CMK (cell line): ENCODE measurements at regions not wholly inside any gene's neighbourhood (a gene's known extent, or its start where the extent isn't known, plus 50 kb on each side); places are given as distances from the start of the nearest gene placed in this dataset.

Experiments used
- DNase-seq: peaks from one replicate; pipeline ENCODE4 v3.0.0-alpha.2; 2010; ENCODE audit warnings: low read depth

DNA sequence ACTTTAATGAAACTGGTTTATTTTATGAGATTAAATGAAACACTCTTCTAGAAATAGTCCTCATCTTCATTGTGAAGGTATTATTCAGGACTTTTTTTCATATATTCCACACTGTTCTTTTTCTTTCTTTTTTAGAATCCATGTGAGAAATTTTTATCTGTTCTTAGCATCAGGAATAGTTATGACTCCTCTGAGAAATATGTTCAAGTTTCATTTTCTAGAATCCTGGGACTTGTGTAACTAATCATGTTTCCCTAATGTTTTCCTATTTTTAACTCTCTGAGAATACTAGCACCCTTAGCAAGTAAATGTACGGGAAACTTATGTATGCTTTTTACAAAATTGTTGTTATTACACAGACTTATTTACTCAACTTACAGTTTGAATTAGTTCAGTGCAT lies 407.8 kb downstream of the CBLN4 start:
- DNase-seq, result no peak

DNA sequence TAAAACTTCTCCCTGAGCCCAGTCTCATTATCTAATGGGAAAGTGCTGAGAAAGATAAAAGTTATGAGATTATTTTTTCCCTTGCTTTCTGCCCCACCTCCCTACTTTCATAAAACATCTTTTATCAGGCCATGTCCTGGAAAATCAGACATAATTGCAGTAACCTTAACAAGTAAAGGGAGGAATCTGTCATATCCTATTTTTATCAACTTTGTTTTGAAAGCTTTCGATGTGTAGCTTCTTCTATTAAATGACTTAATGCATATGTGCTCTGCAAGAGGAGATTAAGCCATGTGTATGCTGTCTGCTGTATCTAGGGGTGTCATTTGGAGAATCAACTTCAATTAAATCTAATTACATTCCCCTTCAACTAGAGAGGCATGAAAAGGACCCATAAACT lies 408.9 kb downstream of the CBLN4 start:
- DNase-seq, result no peak

DNA sequence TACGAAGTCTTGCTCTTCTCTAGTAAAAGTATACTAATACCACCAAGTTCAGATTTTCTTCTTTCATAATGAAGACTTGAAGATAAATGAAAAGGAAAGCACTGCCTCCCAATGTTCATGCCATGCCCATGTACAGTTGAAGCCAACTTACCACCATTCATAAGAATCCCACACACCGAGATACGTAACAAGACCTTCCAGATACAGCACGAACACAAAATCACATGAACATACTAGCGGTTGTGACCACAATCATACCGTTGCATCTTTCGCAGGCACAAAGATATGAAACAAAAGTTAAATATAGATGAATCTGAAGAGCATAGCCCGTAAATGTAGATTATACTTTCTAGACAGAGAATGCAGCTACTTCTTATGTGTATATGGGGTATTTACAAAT lies 412.5 kb downstream of the CBLN4 start:
- DNase-seq, result no peak

DNA sequence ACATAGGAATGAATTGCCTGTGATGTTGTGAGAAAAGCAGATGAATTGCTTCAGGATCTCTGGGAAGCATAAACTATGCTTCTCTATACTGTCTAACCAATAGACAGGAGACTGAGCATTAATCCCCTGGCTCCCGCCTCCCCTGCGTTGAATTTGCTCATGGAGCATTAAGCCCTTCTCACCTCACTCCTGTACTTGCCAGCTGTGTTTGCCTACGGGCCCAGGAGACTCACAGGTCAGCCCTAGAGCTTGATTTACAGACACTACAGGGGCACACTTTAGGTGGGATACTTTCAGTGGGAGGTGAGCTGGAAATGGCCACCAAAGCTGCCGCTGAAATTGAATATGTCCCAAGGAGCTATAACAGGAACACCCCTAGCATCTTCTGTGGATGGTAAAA lies 418.7 kb downstream of the CBLN4 start:
- DNase-seq, result no peak

DNA sequence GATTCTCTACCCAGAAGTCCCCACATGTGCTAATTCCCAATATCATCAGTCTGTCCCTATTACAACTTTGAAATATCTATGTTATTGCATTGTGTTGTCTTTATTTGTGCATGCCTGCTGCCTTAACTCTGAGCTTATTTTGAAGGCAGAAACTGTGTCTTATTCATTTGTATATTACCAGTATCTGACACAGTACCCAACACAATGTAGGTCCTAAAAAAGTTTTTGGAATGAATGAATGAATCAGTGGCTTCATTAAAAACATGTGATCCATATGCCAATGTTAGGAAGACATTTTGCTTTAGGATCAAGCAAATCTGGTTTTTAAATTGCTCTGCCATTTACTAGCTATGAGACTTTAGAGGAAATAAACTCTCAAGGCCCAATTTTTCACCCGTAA lies 420.4 kb downstream of the CBLN4 start:
- no peak for DNase-seq

DNA sequence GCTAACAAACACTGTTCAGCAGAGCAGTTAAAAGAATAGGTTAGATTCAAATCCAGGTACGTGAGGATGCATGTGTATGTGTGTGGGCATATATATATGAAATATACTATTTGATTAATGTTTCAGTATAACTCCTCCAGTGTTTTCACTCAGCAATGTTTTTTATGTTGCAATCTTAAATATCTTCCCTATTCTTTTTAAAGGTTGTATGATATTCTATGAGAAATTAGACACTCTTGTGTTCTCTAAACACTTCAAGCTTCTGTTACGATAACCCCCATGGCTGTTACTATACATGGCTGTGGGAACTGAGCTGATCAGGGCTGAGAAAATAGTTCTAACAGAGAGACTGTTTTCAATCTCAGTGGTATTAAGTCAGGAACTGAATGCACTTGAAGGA lies 421.0 kb downstream of the CBLN4 start:
- DNase-seq, result no peak

DNA sequence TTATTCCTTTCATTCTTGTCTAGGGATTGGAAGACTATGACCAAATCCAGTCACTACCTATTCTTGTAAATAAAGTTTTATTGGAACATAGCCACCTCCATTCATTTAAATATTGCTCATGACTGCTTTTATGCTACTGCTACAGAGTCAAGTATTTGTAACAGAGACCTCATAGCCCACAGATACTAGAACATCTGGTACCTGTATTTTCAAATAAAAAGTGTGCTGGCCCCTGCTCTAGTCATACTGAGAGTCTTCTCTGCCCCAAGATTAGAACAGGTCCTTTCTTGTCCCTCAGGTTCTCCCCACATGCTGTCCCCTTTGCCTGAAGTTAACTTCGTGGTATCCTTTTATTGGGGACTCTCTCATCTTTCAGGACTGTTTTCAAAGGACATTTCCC lies 422.3 kb downstream of the CBLN4 start:
- no peak for DNase-seq

DNA sequence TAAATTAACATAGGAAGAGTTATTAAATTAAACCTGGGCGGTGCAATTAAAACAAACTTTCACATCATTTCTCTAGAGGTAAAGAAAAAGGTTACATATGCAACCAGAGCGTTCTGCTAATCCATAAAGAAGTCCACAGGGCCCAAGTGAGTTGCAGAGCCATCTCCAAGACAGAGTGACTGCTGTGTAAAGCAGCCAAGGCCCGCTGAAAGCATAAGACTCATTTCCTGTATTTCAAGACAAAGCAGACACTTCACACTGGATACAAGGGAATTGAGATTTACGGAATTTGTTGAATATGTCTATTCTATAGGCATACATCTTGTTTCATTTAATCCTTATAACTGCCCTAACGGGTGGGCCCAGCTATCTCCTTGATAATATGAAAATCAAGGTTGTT lies 422.8 kb downstream of the CBLN4 start:
- DNase-seq, result no peak

DNA sequence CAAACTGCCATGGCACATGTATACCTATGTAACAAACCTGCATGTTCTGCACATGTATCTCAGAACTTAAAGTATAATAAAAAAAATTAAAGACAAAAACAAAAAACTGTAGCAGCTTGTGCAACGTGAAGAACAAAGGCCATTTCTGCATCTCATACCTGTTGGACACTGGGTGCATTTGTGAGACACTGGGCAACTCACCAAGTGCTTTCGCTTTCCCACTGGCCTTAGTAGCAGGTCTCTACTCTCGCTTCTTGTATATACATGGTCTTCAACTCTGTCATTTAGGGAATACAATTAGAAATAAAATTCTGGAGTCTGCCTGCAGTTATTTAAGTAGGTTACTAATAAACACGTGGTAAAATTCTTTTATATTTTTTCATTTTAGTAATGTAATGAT lies 423.8 kb downstream of the CBLN4 start:
- DNase-seq, result no peak

DNA sequence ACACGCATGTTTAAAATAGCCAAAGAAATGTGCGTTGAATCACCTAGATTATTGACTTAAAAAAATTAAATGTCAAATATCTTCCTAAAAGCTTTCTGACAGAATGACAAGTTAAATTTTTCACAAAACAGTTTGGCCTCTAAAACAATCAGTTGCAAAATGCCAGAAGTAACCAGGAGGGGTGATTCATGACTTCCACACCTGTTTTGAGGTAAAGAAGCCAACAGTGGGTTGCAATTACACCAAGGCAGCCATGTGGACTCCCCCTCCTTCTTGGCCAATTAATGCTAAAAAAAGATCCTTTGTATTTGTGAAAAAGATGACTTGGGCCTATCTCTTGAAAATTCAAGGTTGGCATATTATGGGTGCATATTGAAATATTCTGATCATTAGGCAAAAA lies 424.8 kb downstream of the CBLN4 start:
- no peak for DNase-seq

DNA sequence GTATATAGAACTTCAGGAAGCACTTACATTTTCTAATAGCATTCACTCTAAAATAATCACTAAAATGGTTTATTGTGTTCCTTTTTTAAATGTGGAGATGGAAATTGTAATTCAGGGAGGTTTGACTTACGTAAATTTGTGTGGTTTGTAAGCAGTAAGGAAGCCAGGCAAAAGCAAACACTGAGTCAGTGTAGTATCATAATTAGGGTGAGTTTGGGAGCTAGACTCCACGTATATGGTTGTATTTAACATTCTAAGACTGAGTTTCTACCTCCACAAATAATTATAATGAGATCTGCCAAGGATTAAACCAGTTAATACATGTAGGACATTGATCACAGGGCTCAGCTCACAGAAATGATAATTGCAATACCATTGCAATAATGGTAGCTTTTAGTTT lies 425.5 kb downstream of the CBLN4 start:
- no peak for DNase-seq

DNA sequence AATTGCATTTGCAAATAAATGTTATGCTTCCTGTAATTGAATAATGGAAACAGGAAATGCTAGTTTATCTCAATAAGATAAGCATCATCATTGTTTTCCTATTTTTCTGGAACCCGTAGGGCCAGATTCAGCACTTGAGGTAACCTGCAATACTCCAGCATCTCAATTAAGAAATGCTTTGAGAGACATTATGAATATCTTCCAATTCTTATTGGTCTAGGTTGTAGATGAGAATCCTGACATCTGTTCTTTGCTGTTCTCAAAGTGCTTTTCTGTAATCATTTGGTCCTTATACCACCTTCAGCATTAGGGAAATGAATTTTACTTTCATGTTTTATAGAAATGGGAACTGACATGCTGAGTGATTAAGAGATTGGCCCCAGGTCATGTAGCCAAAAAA lies 428.3 kb downstream of the CBLN4 start:
- DNase-seq, result no peak

DNA sequence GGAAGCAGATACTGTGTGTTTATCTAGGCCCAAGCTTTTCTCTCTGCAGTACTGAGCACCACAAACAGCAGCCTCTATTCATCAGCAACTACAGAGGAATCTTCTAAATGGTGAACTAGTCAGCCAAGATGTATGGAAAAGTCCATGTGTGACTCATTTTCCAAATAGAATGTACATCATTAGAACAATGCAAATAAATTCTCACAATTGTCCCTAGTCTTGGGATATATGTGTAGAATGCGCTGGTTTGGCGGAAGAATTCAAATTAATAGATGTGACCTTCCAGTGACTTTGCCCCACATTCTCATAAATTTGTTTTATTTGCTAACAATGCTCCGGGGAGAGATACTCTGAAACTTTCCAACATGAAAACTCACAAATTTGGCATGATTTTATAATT lies 436.2 kb downstream of the CBLN4 start:
- DNase-seq, result no peak

DNA sequence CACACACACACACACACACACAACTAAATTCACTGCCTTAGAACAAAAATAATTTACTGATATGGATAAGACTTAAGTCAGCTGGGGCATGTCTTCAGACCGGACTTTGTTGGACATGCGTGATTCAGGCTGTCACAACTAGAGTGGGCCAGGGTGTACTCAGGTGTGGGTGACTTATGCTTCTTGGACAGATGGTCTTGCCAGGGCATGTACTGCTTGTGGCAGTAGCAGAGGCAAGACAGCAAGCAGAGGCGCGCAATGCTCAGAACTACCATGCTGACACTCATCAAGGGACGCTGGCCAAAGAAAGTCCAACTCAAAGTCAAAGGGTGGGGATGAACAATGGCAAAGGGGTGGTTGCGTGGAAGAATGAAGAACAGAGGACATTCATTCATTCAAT lies 437.5 kb downstream of the CBLN4 start:
- no peak for DNase-seq

DNA sequence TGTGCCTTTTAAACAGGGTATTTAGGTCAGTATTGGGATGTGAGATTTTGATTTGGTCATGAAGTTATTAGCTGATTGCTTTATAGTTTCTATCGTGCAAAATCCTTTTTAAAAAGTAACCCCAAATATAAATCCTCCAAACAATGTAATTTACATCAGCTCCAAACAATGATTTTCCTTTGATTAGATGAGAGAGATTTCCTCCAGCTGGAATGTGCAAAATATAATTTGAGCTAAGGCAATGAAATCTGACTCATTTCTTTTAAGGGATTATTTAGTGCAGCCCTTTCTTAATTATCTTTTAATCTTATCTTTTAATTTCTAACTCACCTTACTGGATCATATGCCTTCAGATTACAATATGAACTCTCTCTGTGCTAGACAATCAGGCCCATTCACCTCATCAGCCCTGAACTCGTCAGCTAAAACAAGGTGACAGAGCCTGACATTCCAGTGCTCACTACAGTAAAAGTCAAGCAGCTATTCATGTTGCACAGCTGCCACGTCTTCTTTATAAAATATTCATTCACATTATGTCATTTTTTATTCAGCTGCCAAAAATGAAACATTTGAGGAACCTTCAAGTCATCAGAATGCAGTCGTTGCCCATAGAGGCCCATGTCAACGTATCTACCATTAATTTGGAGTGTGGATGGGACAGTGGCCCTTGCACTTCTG lies 440.1 kb downstream of the CBLN4 start:
- no peak for DNase-seq

DNA sequence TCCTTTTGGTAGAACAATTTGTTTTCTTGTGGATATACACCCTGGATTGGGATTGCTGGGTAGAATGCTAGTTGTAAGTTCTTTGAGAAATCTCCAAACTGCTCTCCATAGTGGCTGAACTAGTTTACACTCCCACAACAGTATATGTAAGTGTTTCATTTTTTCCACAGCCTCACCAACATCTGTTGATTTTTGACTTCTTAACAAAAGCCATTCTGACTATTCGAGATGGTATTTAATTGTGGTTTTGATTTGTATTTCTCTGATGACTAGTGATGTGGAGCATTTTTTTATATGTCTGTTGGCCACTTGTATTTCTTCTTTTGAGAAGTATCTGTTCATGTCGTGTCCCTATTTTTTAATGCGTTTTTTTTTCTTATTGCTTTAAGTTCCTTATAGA lies 444.1 kb downstream of the CBLN4 start:
- no peak for DNase-seq

DNA sequence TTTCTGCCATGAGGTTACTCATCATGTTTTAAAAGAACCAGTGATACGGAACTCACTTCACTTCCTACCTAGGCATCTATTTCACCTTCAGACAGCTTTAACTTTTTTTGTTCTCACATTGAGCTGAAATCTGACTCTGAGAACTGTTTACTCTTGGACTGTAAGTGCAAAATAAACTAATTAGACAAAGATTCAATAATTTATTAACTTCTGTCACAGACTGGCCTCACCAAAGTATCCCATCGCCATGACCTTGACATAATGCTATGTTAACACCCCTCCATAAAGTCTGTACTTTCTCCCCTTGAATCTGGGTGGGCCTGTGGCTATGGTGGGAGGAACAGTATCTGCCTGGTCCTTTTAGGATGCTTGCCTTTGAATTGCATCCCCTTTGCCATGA lies 448.1 kb downstream of the CBLN4 start:
- no peak for DNase-seq

DNA sequence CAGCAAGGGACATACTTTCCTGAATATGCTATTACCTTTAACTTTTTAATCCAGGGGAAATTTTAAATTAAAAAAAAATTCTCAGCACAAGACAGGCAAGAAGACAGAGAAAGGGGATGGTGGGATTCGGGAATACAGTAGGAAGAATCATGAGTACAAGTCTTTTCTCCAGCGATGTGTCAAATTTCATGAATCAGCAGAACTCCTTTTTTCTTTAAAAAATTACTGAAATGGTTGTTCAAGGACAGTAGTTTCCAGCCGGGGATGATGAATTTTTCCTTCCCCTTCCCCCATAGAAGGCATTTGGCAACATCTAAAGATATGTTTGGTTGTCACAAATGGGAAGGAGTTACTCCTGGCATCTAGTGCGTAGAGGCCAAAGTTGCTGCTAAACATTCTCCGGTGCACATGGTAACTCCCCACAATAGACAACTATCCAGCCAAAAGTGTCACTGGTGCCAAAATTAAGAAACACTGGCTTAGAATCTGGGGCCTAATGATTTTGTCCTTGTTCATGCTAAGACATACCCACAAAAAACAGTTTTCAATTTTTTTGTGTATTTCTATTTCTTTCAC lies 450.2 kb downstream of the CBLN4 start:
- DNase-seq, result no peak

DNA sequence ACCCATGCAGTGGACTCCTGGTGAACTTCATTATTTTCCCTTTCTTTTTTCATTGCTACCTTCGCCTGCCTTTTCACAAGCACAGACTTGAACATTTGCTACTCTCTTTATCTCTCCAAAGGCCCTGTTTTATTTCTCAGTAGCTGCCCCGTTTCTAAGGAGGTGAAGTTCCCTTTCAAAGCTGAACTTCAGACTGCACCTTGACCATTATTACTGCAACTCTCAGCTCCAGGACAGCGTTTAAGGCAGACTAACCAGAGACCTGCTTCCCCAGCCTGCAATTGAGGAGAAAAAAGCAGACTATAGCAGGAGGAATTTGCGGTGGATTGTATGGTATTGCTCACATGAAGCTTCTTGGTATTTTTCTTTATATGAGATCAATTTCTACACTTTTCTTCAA lies 460.7 kb downstream of the CBLN4 start:
- DNase-seq, result no peak

DNA sequence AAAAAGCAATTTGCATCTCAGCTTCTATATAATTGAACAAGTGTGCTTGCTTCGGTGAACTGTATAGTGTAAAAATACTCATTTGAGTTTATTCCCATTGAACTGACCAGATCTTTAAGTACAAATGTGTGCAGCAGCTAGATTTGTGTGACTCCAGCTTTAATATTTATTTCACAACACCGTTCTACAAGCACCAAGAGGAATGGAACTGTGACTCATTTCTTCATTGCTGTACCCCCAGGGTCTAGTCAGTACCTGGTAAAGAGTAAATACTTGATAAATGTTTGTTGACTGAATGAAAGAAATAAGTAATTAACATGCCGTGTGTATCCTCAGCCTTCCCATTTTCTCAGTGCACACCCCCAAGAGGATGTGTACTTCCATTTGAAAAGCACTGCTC lies 464.8 kb downstream of the CBLN4 start:
- no peak for DNase-seq

DNA sequence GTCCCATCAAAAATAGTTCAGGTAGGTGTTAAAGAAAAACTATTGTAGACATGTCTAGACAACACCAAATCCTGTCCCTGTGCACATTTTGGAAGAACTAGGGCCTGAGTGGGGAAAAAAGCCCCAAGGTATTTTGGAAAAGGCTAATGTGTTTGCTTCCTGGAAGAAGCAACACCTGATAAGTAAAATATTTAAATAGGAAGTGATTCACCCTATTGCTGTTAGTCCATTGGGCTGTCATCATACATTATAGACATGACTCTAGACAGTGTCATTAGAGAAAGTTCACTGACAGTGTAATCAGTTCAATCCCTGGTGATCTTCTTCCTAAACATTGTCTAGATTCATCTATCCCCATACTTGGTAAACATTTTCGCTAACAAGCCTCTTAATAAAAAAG lies 465.3 kb downstream of the CBLN4 start:
- DNase-seq, result no peak

DNA sequence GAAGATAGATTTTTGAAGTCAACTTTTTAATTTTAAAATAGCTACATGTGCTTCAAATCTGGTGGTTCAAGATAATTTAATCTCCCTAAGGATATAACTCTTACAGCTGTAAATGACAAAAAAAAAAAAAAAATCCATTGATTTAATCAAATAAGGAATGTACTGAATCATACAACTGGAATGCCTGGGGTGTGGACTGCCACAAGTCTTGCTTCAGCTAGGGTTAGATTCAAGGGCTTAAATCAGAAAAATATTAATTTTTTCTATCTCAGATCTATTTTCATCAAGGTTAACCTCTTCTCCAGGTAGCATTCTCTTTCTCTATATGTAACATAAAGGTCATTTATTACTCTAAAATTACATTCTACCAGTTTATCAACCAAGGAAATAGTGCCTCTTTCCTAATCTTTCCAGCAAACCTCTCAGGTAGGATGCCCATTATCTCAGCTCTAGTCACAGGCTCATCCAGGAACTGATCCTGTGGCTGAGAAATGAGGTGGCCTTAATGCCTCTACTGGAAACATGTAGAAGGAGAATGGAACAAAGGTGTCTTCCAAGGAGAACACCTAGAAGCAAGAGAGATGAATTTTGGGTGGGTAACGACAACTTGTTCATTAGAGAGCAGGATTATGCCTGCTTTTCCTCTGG lies 466.9 kb downstream of the CBLN4 start:
- DNase-seq, result no peak

DNA sequence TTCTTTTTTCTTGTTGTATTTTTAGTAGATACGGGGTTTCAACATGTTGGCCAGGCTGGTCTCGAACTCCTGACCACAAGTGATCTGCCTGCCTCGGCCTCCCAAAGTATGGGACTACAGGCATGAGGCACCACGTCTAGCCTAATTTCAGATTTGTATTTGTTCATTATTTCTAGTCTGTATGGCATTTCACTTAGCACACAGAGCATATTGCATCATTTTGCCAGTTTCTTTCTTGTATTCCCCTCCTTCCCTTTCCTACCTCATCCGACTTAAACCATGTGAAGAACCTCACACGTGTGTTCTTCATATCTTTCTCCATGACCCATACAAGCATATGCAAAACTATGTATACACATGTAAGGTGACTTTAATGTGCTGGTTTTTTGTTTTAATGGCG lies 470.0 kb downstream of the CBLN4 start:
- no peak for DNase-seq

DNA sequence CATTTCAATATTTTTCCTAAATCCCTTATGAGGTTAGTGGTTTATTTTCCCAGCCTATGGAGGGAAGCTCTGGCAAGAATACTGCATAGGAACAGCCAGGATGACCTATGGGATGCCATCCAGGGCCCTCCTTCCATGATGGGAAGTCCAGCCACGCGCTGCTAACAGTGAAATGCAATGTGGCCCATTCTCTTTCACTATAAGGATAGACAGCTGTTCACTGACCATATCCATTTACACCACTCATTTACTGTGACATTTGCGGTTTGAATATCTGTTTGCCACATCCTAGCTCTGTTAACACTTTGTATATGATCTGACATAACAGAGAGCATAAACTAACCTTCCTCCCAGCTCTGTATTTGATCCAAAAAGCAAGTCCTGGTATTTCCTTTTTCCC lies 471.7 kb downstream of the CBLN4 start:
- DNase-seq, result no peak
